Esophagus squamous epithelium (tissue), 5 donors: ENCODE measurements at regions not wholly inside any gene's neighbourhood (a gene's known extent, or its start where the extent isn't known, plus 50 kb on each side); places are given as distances from the start of the nearest gene placed in this dataset.

Source experiments
- DNase-seq: peaks from one replicate; lab custom pipeline; 2025; lab: John Stamatoyannopoulos, UW
- H3K27ac ChIP-seq, 4 donors: fragments of 200-600 bp; sonication (generic); one replicate each; pipeline ENCODE4 v1.5.1; 2016 to 2019; ENCODE audit warnings: mild to moderate bottlenecking in 1 of 4
- H3K27me3 ChIP-seq, 4 donors: fragments of 200-600 bp; sonication (generic); 1 replicate in 3 of 4; 2 replicates in 1 of 4; pipeline versions ENCODE4 v1.5.1 to v1.6.0; 2017 to 2021; ENCODE audit warnings: antibody characterized with exemption in 1 of 4
- H3K36me3 ChIP-seq, 3 donors: fragments of 200-600 bp; sonication (generic); one replicate each; pipeline ENCODE4 v1.5.1; 2016 to 2019
- H3K4me1 ChIP-seq, 3 donors: fragments of 200-600 bp; sonication (generic); one replicate each; pipeline ENCODE4 v1.5.1; 2017 to 2019
- H3K4me3 ChIP-seq, 4 donors: fragments of 200-600 bp; sonication (generic); 1 replicate in 3 of 4; 2 replicates in 1 of 4; pipeline ENCODE4 v1.5.1; 2016 to 2019; ENCODE audit warnings: mild to moderate bottlenecking in 2 of 4, moderate library complexity in 1 of 4
- H3K9me3 ChIP-seq, 3 donors: fragments of 200-600 bp; sonication (generic); one replicate each; pipeline ENCODE4 v1.5.1; 2016 to 2019
- CTCF ChIP-seq, 6 experiments: fragments of 450-650 bp in 4 of 6; fragments of 200-600 bp in 2 of 6; sonication (generic) in 2 of 6; IDR thresholded peaks; one replicate each; pipeline ENCODE4 v1.5.1; 2016 to 2019; ENCODE audit warnings: antibody characterized with exemption in 6 of 6, mild to moderate bottlenecking in 4 of 6, moderate library complexity in 4 of 6
- POLR2A ChIP-seq, 4 donors: fragments of 450-650 bp; IDR thresholded peaks; one replicate each; pipeline ENCODE4 v1.6.1; 2017; ENCODE audit warnings: antibody characterized with exemption in 4 of 4, mild to moderate bottlenecking in 4 of 4, moderate library complexity in 3 of 4
- WGBS, 2 donors: methylation state at CpG; one replicate each; pipeline ENCODE4 v1.1.5; 2018; 5-methylcytosine and 5-hydroxymethylcytosine counted together
- intact Hi-C: fragments of 100-400 bp; cut with DNase I; formaldehyde crosslinking; loops from one replicate; pipeline ENCODE4 v1.15.0; 2022
- donor health status: DM: yes; HTN: yes; CAD: no.

DNA sequence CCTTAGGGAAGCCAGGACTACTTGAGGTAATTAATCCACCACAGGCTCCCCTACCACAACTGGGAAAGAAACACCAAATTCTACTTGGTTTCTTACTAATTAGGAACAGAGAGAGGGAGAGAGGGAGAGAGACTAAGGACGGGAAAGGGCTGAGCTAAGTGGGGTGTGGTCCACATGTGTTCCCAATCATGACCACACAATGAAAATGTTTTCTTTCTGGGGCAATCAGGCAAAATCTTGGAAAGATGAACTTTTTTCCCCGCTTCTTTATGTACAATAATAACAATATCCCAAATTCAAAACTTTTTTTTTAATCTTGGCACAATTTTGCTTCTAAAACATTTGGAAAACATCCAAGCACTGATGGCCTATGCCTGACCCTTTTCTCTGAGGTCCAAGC, 734.4 kb downstream of the MAFB start:
- H3K4me1 ChIP-seq = no peaks in the 10 kb centered on the region
- intact Hi-C loops = no loop called here
- H3K27ac ChIP-seq = no peak overlapping the region
- no peaks in the 10 kb centered on the region for H3K27me3 ChIP-seq
- no peak for TF ChIP-seq POLR2A (IDR thresholded peaks at IDR 0.05)
- TF ChIP-seq CTCF (IDR thresholded peaks at IDR 0.05) = no peak
- H3K9me3 ChIP-seq = no peaks in the 10 kb centered on the region
- DNase-seq = no peak
- H3K4me3 ChIP-seq = no peak overlapping the region
- H3K36me3 ChIP-seq = no peaks in the 10 kb centered on the region
- WGBS, 2 donors = 74% methylated on average over 2 of the region's 2 CpGs

- H3K27me3 ChIP-seq = no peaks in the 10 kb centered on the region
- 40 to 57% methylated on average over 2 of the region's 2 CpGs for WGBS, 2 donors
- DNase-seq = no peak
- no peaks in the 10 kb centered on the region for H3K4me1 ChIP-seq
- TF ChIP-seq POLR2A (IDR thresholded peaks at IDR 0.05) (no peak), CTCF (IDR thresholded peaks at IDR 0.05) (no peak)
- H3K36me3 ChIP-seq = no peaks in the 10 kb centered on the region
- intact Hi-C loops = no loop called here
- no peak overlapping the region for H3K27ac ChIP-seq
- H3K4me3 ChIP-seq = no peak overlapping the region
- H3K9me3 ChIP-seq = no peaks in the 10 kb centered on the region
Observed at GRCh38 chr20:39946931-39947330, 742.1 kb downstream of the MAFB start.

- TF ChIP-seq CTCF (IDR thresholded peaks at IDR 0.05) (no peak), POLR2A (IDR thresholded peaks at IDR 0.05) (no peak)
- H3K4me3 ChIP-seq = no peak overlapping the region
- H3K27ac ChIP-seq = no peak overlapping the region
- no peak for DNase-seq
- intact Hi-C loops = no loop called here
- H3K4me1 ChIP-seq = peaks cover 0 to 3% (median 1%) of the 10 kb centered on the region in 3 donors
- H3K27me3 ChIP-seq = no peaks in the 10 kb centered on the region
- H3K9me3 ChIP-seq = no peaks in the 10 kb centered on the region
- no peaks in the 10 kb centered on the region for H3K36me3 ChIP-seq
- 63 to 70% methylated on average over 5 of the region's 5 CpGs for WGBS, 2 donors
Observed at GRCh38 chr20:39946053-39946810, 742.8 kb downstream of the MAFB start.

- Histone ChIP-seq H3K4me3 (no peak overlapping the region), H3K36me3 (no peaks in the 10 kb centered on the region), H3K4me1 (peaks cover 0 to 5% (median 3%) of the 10 kb centered on the region in 3 donors), H3K27ac (no peak overlapping the region), H3K27me3 (no peaks in the 10 kb centered on the region), H3K9me3 (no peaks in the 10 kb centered on the region)
- DNase-seq = no peak
- intact Hi-C loops = no loop called here
- no peak for TF ChIP-seq POLR2A (IDR thresholded peaks at IDR 0.05)
- no peak for TF ChIP-seq CTCF (IDR thresholded peaks at IDR 0.05)
Observed at GRCh38 chr20:39944861-39945260, 744.2 kb downstream of the MAFB start.

DNA sequence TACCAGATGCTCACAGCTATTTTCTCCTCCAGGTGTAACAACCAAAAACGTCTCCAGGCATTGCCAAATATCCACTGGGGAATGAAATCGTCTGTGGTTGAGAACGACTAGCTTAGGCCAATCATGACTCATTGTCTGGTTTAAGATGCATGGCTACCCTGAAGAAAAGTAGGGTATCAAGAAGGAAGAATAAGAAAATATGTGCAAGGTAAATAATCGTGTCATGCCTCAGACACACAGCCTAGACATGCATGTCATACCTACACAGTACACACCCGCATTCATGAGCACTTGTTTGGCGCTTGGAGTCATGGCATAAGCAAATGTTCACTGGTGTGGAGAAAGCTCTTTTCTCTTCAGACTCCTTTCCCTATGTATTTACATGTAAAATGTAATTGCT, 745.7 kb downstream of the MAFB start:
- no peaks in the 10 kb centered on the region for H3K9me3 ChIP-seq
- DNase-seq = no peak
- no peak overlapping the region for H3K4me3 ChIP-seq
- intact Hi-C loops = no loop called here
- H3K27me3 ChIP-seq = no peaks in the 10 kb centered on the region
- H3K36me3 ChIP-seq = no peaks in the 10 kb centered on the region
- H3K4me1 ChIP-seq = peaks cover 0 to 5% (median 3%) of the 10 kb centered on the region in 3 donors
- TF ChIP-seq CTCF (IDR thresholded peaks at IDR 0.05) (no peak), POLR2A (IDR thresholded peaks at IDR 0.05) (no peak)
- 55 to 65% methylated on average over 6 of the region's 6 CpGs for whole genome bisulfite sequencing, 2 donors
- H3K27ac ChIP-seq = no peak overlapping the region
